IPS DF 4.7 (cell line): ENCODE measurements at regions not wholly inside any gene's neighbourhood (a gene's known extent, or its start where the extent isn't known, plus 50 kb on each side); places are given as distances from the start of the nearest gene placed in this dataset.
"Not testable (repeated sequence)": the region's sequence is repeated elsewhere in the genome, so short reads cannot be mapped to it uniquely, and the experiment has no call there.

Experiments used
- DNase-seq: peaks from one replicate; pipeline ENCODE4 v3.0.0-alpha.2; 2013; ENCODE audit warnings: low spot score; ENCODE audit errors: extremely low read depth

GRCh38 chr2:223180463-223180862 is 128.5 kb downstream of the KCNE4 start:
- DNase-seq: no peak

- DNase-seq: no peak
Observed at GRCh38 chr2:223181561-223181960, 129.6 kb downstream of the KCNE4 start.

GRCh38 chr2:223182356-223182755 is 130.4 kb downstream of the KCNE4 start:
- no peak for DNase-seq

- no peak for DNase-seq
Observed at GRCh38 chr2:223185638-223186037, 133.6 kb downstream of the KCNE4 start.

GRCh38 chr2:223187256-223187655 is 135.3 kb downstream of the KCNE4 start:
- DNase-seq: no peak

- not testable (repeated sequence) for DNase-seq
Observed at GRCh38 chr2:223190561-223191206, 138.7 kb downstream of the KCNE4 start.

- DNase-seq: no peak
Observed at GRCh38 chr2:223196331-223196730, 144.3 kb downstream of the KCNE4 start.

GRCh38 chr2:223197046-223197445 is 145.1 kb downstream of the KCNE4 start:
- DNase-seq: no peak

GRCh38 chr2:223199531-223200515 is 147.8 kb downstream of the KCNE4 start:
- DNase-seq: no peak

- DNase-seq: no peak
Observed at GRCh38 chr2:223203971-223204929, 152.3 kb downstream of the KCNE4 start.

GRCh38 chr2:223210489-223210888 is 158.5 kb downstream of the KCNE4 start:
- no peak for DNase-seq

- DNase-seq: no peak
Observed at GRCh38 chr2:223214394-223215253, 162.6 kb downstream of the KCNE4 start.

GRCh38 chr2:223215254-223215516 is 163.2 kb downstream of the KCNE4 start:
- no peak for DNase-seq

- no peak for DNase-seq
Observed at GRCh38 chr2:223217373-223217772, 165.4 kb downstream of the KCNE4 start.

GRCh38 chr2:223218587-223219178 is 166.7 kb downstream of the KCNE4 start:
- no peak for DNase-seq

GRCh38 chr2:223219872-223220657 is 168.1 kb downstream of the KCNE4 start:
- DNase-seq: no peak

- no peak for DNase-seq
Observed at GRCh38 chr2:223220658-223220925, 168.6 kb downstream of the KCNE4 start.

GRCh38 chr2:223221139-223221835 is 169.3 kb downstream of the KCNE4 start:
- no peak for DNase-seq

- DNase-seq: no peak
Observed at GRCh38 chr2:223222397-223222796, 170.4 kb downstream of the KCNE4 start.
